HUES6 (cell line): ENCODE measurements at regions not wholly inside any gene's neighbourhood (a gene's known extent, or its start where the extent isn't known, plus 50 kb on each side); places are given as distances from the start of the nearest gene placed in this dataset.
"Not testable (repeated sequence)": the region's sequence is repeated elsewhere in the genome, so short reads cannot be mapped to it uniquely, and the experiment has no call there.

Experiments used
- H3K27ac ChIP-seq: 2 replicates; pipeline ENCODE4 v1.7.0; 2013; ENCODE audit warnings: low read depth, mild to moderate bottlenecking, low read length, inconsistent platforms
- H3K27me3 ChIP-seq: 2 replicates; pipeline ENCODE4 v1.6.1; 2013; ENCODE audit warnings: low read length; ENCODE audit not compliant: control insufficient read depth, insufficient read depth
- H3K36me3 ChIP-seq: 2 replicates; pipeline ENCODE4 v1.6.1; 2013; ENCODE audit warnings: low read length; ENCODE audit not compliant: control insufficient read depth, insufficient read depth
- H3K4me1 ChIP-seq: 2 replicates; pipeline ENCODE4 v1.6.1; 2013; ENCODE audit warnings: low read length; ENCODE audit not compliant: control insufficient read depth, insufficient read depth
- H3K4me3 ChIP-seq: 2 replicates; pipeline ENCODE4 v1.5.1; 2013; ENCODE audit warnings: low read depth, low read length
- H3K9ac ChIP-seq: one replicate; pipeline ENCODE4 v1.6.1; 2013; ENCODE audit warnings: mild to moderate bottlenecking, low read length
- H3K9me3 ChIP-seq: 2 replicates; pipeline ENCODE4 v1.6.1; 2013; ENCODE audit warnings: low read depth, low read length; ENCODE audit not compliant: control insufficient read depth, insufficient read depth

DNA sequence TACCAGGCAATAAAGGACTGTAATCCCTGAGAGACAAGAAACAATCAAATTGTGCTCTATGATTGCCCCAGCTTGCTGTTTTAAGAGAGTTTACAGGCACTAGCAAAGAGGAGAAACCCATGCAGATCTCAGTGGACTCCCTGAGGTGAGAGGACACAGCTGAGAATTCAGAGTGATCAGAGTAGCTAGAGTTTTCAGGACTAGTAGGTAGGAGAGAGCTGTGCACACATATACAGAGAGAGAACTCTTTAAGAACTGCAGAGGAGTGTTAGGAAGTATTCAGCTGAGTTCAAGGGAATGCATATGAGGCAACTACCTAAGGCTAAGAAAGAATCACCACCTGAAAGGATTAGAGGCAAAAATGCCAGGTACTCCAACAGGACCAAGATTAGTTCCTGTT lies 904.8 kb downstream of the CDH8 start:
- H3K36me3 ChIP-seq: no peaks in the 10 kb centered on the region
- peaks cover 4% of the 10 kb centered on the region; the same call in 1 of the 2 replicates for H3K4me1 ChIP-seq
- H3K27ac ChIP-seq: no peak overlapping the region
- no peaks in the 10 kb centered on the region for H3K27me3 ChIP-seq
- H3K9me3 ChIP-seq: peaks cover 7% of the 10 kb centered on the region; the same call in 1 of the 2 replicates
- H3K4me3 ChIP-seq: no peak overlapping the region
- no peak overlapping the region for H3K9ac ChIP-seq

DNA sequence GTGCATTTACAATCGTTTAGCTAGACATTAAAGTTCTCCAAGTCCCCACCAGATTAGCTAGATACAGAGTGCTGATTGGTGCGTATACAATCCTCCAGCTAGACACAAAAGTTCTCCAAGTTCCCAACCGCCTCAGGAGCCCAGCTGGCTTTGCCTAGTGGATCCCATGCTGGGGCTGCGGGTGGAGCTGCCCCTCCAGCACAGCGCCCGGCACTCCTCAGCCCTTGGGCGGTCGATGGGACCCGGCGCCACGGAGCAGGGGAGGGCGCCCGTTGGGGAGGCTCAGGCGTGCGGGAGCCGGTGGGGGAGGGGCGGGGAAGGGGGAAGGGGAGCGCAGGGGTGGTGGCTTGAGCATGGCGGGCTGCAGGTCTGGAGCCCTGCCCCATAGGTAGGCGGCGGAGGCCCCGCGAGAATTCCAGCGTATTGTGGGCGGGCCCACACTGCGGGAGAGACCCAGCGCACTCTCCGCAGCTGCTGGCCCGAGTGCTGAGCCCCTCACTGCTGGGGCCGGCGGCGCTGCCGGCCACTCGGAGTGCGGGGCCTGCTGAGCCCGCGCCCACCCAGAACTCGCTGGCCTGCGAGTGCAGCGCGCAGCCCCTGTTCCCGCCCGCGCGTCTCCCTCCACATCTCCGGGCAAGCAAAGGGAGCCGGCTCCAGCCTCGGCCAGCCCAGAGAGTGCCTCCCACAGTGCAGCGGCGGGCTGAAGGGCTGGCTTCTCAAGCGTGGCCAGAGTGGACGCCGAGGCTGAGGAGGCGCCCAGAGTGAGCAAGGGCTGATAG lies 907.5 kb downstream of the CDH8 start:
- Histone ChIP-seq H3K27ac (peak overlapping the region; percentile 26; the same call in 1 of the 2 replicates), H3K36me3 (no peaks in the 10 kb centered on the region), H3K4me1 (peaks cover 4% of the 10 kb centered on the region; the same call in 1 of the 2 replicates), H3K9ac (peak overlapping the region; percentile 74), H3K27me3 (no peaks in the 10 kb centered on the region), H3K9me3 (peaks cover 7% of the 10 kb centered on the region; the same call in 1 of the 2 replicates), H3K4me3 (peak overlapping the region; percentile 63)

DNA sequence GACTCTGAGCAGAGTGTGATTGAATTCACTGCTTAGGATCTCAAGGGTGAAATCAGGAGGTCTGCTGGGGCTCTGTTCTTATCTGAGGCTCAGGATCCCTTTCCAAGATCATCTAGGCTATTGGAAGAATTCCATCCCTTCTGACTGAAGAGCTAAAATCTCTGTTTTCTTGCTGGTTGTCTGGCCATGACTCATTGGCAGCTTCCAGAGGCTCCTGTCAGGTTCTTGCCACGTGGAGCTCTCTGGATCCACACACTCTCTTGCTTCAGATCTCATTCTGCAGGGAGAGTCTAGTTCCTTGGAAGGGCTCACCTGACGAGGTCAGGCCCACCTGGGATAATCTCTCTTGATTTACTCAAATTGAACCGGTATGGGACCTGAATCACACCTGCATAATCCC lies 930.7 kb downstream of the CDH8 start:
- no peak overlapping the region for H3K27ac ChIP-seq
- H3K4me3 ChIP-seq: no peak overlapping the region
- no peaks in the 10 kb centered on the region for H3K9me3 ChIP-seq
- H3K36me3 ChIP-seq: no peaks in the 10 kb centered on the region
- no peaks in the 10 kb centered on the region for H3K27me3 ChIP-seq
- H3K4me1 ChIP-seq: no peaks in the 10 kb centered on the region
- no peak overlapping the region for H3K9ac ChIP-seq

DNA sequence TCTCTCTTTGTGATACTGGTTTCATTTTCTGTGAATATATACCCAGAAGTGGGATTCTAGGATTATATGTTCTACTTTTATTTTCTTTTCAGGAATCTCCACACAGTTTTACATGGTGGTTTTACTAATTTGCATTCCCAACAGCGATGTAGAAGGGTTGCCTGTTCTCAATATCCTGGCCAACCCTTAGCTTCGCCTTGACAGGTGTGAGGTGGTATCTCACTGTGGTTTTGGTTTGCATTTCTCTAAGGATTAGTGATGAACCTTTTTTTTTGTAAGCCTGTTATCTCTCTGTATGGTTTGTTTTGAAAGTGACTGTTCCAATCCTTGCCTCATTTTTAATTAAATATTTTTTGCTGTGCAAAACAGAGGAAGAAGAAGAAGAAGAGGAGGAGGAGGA lies 937.7 kb downstream of the CDH8 start:
- Histone ChIP-seq H3K36me3 (no peaks in the 10 kb centered on the region), H3K4me1 (no peaks in the 10 kb centered on the region), H3K9me3 (no peaks in the 10 kb centered on the region), H3K9ac (no peak overlapping the region), H3K27me3 (no peaks in the 10 kb centered on the region), H3K27ac (no peak overlapping the region), H3K4me3 (no peak overlapping the region)

DNA sequence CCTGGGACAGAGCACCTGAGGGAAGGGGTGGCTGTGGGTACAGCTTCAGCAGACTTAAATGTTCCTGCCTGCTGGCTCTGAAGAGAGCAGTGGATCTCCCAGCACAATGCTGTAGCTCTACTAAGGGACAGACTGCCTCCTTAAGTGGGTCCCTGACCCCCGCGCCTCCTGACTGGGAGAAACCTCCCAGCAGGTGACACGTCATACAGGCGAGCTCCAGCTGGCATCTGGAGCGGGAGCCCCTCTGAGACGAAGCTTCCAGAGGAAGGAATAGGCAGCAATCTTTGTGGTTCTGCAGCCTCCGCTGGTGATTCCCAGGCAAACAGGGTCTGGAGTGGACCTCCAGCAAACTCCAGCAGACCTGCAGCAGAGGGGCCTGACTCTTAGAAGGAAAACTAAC lies 944.9 kb downstream of the CDH8 start:
- not testable (repeated sequence) for H3K27ac ChIP-seq, H3K27me3 ChIP-seq, H3K36me3 ChIP-seq

DNA sequence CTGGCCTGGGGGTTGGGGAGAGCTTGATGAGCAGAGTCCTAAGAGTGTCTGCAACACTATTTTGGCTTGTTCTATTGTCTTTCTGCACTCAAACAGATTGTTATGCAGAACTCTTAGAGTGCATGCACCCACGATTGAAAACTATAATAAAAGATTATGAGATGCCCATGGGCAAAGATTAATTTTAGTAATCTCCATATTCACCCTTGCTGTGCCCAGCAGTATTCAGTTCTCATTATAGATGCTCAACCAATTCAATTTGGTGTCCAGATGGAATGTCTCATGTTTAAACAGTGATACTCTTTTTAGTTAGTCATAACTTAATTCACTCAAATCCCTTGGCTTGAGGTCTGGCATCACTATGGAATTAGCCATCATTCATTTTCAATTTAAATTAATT lies 952.5 kb downstream of the CDH8 start:
- Histone ChIP-seq H3K9me3 (no peaks in the 10 kb centered on the region), H3K27me3 (no peaks in the 10 kb centered on the region), H3K36me3 (no peaks in the 10 kb centered on the region), H3K9ac (no peak overlapping the region), H3K4me1 (no peaks in the 10 kb centered on the region), H3K4me3 (no peak overlapping the region), H3K27ac (no peak overlapping the region)

More for the DNA sequence above, 944.9 kb downstream of the CDH8 start:
- H3K4me3 ChIP-seq, H3K9me3 ChIP-seq, H3K4me1 ChIP-seq, H3K9ac ChIP-seq: not testable (repeated sequence)

DNA sequence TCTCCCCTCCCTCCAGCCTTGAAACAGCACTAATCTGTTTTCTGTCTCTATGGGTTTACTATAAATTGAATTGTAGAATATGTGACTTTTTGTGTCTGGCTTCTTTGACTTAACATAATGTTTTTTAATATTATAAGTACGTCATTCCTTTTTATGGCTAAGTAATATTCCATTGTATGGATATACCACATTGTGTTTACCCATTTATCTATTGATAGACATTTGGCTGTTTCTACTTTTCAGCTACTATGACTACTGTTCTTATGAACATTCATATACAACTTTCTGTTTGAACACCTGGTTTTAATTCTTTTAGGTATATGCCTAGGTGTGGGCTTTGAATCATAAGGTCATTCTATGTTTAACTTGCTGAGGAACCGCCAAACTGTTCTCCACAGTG lies 961.9 kb downstream of the CDH8 start:
- H3K9ac ChIP-seq: no peak overlapping the region
- H3K27me3 ChIP-seq: no peaks in the 10 kb centered on the region
- no peaks in the 10 kb centered on the region for H3K4me1 ChIP-seq
- no peak overlapping the region for H3K27ac ChIP-seq
- H3K9me3 ChIP-seq: peaks cover 16% of the 10 kb centered on the region; the same call in 1 of the 2 replicates
- H3K36me3 ChIP-seq: no peaks in the 10 kb centered on the region
- H3K4me3 ChIP-seq: no peak overlapping the region

DNA sequence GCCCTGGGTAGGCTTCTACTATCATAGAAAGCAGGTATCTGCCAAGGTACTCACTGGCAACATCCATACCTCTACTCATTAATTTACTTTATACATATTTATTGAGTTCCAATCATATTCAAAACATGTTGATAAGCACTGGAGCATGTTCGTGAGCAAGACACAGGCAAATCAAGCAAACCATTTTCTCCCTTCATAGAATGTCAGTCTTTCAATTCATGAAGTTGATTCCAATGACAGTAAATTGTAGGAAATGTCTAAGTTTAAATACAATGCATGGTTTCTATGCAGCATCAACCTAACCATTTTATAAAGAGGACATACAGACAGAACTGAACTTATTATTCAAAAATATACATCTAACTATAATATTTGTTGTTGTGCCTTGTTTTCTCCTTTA lies 978.6 kb downstream of the CDH8 start:
- Histone ChIP-seq H3K4me3 (no peak overlapping the region), H3K9me3 (no peaks in the 10 kb centered on the region), H3K27me3 (no peaks in the 10 kb centered on the region), H3K9ac (no peak overlapping the region), H3K36me3 (no peaks in the 10 kb centered on the region), H3K4me1 (no peaks in the 10 kb centered on the region), H3K27ac (no peak overlapping the region)

DNA sequence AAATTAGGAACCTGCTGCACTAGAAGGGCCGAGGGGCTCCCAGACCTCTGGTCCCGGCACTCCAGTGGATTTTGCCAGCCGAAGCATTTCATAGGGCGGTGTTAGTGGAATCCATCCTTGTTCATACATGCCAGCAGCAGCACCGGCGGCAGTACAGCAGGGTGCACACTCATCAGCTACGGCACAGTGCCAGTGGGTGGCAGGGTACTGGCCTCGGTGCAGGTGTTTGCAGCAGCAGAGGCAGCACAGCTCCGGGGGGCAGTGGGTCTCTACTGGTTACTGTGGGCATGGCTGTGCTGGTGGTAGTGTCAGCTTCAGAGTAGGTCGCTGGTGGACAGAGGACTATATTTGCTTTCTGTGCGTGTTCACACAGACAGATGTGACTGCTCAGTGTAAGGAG lies 985.7 kb downstream of the CDH8 start:
- H3K4me3 ChIP-seq: no peak overlapping the region
- H3K9ac ChIP-seq: no peak overlapping the region
- no peaks in the 10 kb centered on the region for H3K4me1 ChIP-seq
- H3K36me3 ChIP-seq: no peaks in the 10 kb centered on the region
- no peaks in the 10 kb centered on the region for H3K9me3 ChIP-seq
- H3K27ac ChIP-seq: no peak overlapping the region
- 0 out of 2 replicates have a peak, but pooled peaks cover 2% of the 10 kb centered on the region for H3K27me3 ChIP-seq

DNA sequence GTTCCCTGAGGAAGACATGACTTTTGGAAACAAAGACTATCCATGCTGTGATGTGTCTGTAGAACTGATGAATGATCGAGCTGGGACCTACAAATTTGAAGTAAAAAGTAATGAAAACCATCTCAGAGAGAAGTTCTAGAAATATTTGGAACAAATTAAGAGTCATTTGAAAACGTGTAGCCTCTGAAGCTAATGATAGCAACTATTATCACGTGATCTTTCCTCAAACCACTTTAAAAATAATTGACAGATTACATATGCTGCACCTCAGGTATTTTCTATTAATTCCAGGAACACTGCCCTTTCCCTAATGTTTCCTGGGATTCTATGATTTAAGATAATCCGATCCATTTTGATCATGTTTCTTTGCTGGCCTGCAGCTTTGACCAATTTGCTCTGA lies 990.3 kb downstream of the CDH8 start:
- Histone ChIP-seq H3K4me1 (no peaks in the 10 kb centered on the region), H3K27me3 (no peaks in the 10 kb centered on the region), H3K27ac (no peak overlapping the region), H3K9me3 (no peaks in the 10 kb centered on the region), H3K9ac (no peak overlapping the region), H3K36me3 (no peaks in the 10 kb centered on the region), H3K4me3 (no peak overlapping the region)

DNA sequence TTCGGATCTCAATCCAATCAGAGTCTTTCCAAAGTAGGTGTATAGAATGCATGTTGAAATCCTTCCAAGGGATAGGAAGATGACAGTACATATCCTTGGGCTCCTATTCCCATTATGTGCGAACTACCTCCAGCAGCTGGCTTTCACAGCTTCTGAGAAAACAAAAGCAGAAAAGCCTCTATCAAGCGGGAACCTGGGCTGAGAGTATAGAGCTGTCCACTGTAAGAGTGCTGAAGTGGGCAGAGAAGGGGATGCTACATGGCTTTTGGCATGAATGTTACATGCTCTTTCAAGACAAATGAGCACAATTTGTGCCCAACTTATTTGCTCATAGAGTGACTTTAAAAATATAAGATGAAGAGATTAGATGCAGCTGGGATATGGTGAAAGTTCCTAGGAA lies 993.5 kb downstream of the CDH8 start:
- H3K36me3 ChIP-seq: no peaks in the 10 kb centered on the region
- H3K27me3 ChIP-seq: no peaks in the 10 kb centered on the region
- H3K9ac ChIP-seq: no peak overlapping the region
- no peaks in the 10 kb centered on the region for H3K4me1 ChIP-seq
- H3K27ac ChIP-seq: no peak overlapping the region
- no peaks in the 10 kb centered on the region for H3K9me3 ChIP-seq
- H3K4me3 ChIP-seq: no peak overlapping the region
